Heart right ventricle (tissue), 16 donors: ENCODE measurements at regions not wholly inside any gene's neighbourhood (a gene's known extent, or its start where the extent isn't known, plus 50 kb on each side); places are given as distances from the start of the nearest gene placed in this dataset.

Experiments used
- ATAC-seq, 8 donors: fragments of 200-7000 bp; cut with Tn5 transposase; one replicate each; pipeline ENCODE4 v1.9.1; 2020; ENCODE audit warnings: mild to moderate bottlenecking in 8 of 8, moderate library complexity in 8 of 8, moderate number of reproducible peaks in 1 of 8
- DNase-seq, 2 donors: peaks; one replicate each; pipeline ENCODE4 v3.0.0-alpha.2; 2020
- H3K27ac ChIP-seq, 10 donors: fragments of 200-600 bp; sonication (generic) in 2 of 10; one replicate each; pipeline versions ENCODE4 v1.5.0 to v1.8.0; 2020 to 2022; ENCODE audit warnings: mild to moderate bottlenecking in 3 of 10
- H3K27me3 ChIP-seq, 7 donors: fragments of 200-600 bp; one replicate each; pipeline ENCODE4 v1.8.0; 2021 to 2022; ENCODE audit warnings: mild to moderate bottlenecking in 2 of 7
- H3K36me3 ChIP-seq, 9 donors: fragments of 200-600 bp; sonication (generic) in 1 of 9; one replicate each; pipeline versions ENCODE4 v1.5.0 to v1.8.0; 2020 to 2022; ENCODE audit warnings: mild to moderate bottlenecking in 2 of 9
- H3K4me1 ChIP-seq, 9 donors: fragments of 200-600 bp; sonication (generic) in 1 of 9; one replicate each; pipeline versions ENCODE4 v1.5.0 to v1.8.0; 2020 to 2022; ENCODE audit warnings: mild to moderate bottlenecking in 4 of 9
- H3K4me3 ChIP-seq, 10 donors: fragments of 200-600 bp; sonication (generic) in 2 of 10; one replicate each; pipeline versions ENCODE4 v1.5.0 to v1.8.0; 2020 to 2022; ENCODE audit warnings: mild to moderate bottlenecking in 7 of 10, moderate library complexity in 2 of 10
- H3K9me3 ChIP-seq, 11 donors: fragments of 200-600 bp in 10 of 11; sonication (generic) in 2 of 11; one replicate each; pipeline versions ENCODE4 v1.5.0 to v1.8.0; 2013 to 2022; ENCODE audit warnings: mild to moderate bottlenecking in 2 of 11, control low read depth in 1 of 11, moderate library complexity in 1 of 11
- CTCF ChIP-seq, 9 donors: fragments of 200-600 bp; sonication (generic) in 2 of 9; IDR thresholded peaks; one replicate each; pipeline versions ENCODE4 v1.5.0 to v1.8.0; 2021 to 2022; ENCODE audit warnings: antibody characterized with exemption in 9 of 9, mild to moderate bottlenecking in 5 of 9, moderate library complexity in 1 of 9
- WGBS, 2 donors: extraction: QIAGEN DNeasy Blood & Tissue Kit; methylation state at CpG; one replicate each; pipeline ENCODE4 v1.1.7; 2013; ENCODE audit warnings: inconsistent platforms in 1 of 2; 5-methylcytosine and 5-hydroxymethylcytosine counted together
- intact Hi-C, 10 donors: fragments of 100-400 bp; cut with DNase I; formaldehyde crosslinking; loops; one replicate each; pipeline versions ENCODE4 v1.11.1 to v1.14.2; 2022
- donor health status: Arrhythmogenic right ventricular cardiomyopathy.
- donor health status: ischemic (EF 13 %, LVEDD 7.1; RV severe dilation, severe dysfunction).
- donor health status: healthy with polysubstance abuse.
- donor health status: DM: no; HTN: yes; CAD: no.
- donor health status: DM: no; HTN: no; CAD: no.
- donor health status: ischemic (EF 25% LVEDD 6.9; RV normal size, moderate dysfunction).
- donor health status: ischemic (EF 25% LVEDD 5.7; RV mildly dilated, moderate dysfunction).
- donor health status: healthy.
- donor health status: DM: yes; HTN: yes; CAD: no.
- donor health status: Ischemic cardiomyopathy.
- donor health status: ischemic (EF 35%, LVEDD 5.7; RV mildly dilated, moderate dysfunction).
- donor health status: nonischemic (EF 11% LVEDD 7.7; RV severe dilation, severe dysfunction).
- donor health status: DM: yes; HTN: yes; CAD: no.
- donor health status: PGD.
- donor health status: ischemic (EF 29% LVEDD 5.4; RV normal size, mild dysfunction).
- donor health status: nonischemic (EF 23%, LVEDD 6.1; RV moderate dilation, normal function).

GRCh38 chr12:107144441-107144840 lies 51.1 kb upstream of the CRY1 start:
- DNase-seq (no peak), ATAC-seq (no peak)
- H3K4me1 ChIP-seq, result no peaks in the 10 kb centered on the region
- H3K27me3 ChIP-seq, result peaks cover 0 to 11% (median 0%) of the 10 kb centered on the region in 7 donors
- H3K9me3 ChIP-seq, result no peaks in the 10 kb centered on the region
- no peak overlapping the region for H3K4me3 ChIP-seq
- intact Hi-C loops, result no loop called here
- no peaks in the 10 kb centered on the region for H3K36me3 ChIP-seq
- no peak for TF ChIP-seq CTCF (IDR thresholded peaks at IDR 0.05)
- WGBS, 2 donors, result 85 to 89% methylated on average over 7 of the region's 7 CpGs
- H3K27ac ChIP-seq, result no peak overlapping the region

- DNase-seq, result no peak
- H3K4me3 ChIP-seq, result no peak overlapping the region
- no peak for ATAC-seq
- H3K36me3 ChIP-seq, result no peaks in the 10 kb centered on the region
- no peaks in the 10 kb centered on the region for H3K9me3 ChIP-seq
- no peak overlapping the region for H3K27ac ChIP-seq
- WGBS, 2 donors, result 51 to 57% methylated on average over 2 of the region's 2 CpGs
- H3K27me3 ChIP-seq, result peaks cover 0 to 11% (median 0%) of the 10 kb centered on the region in 7 donors
- TF ChIP-seq CTCF (IDR thresholded peaks at IDR 0.05), result no peak
- H3K4me1 ChIP-seq, result no peaks in the 10 kb centered on the region
- intact Hi-C loops, result no loop called here
Measured at GRCh38 chr12:107144990-107145389, 51.6 kb upstream of the CRY1 start.

- no peak overlapping the region for H3K4me3 ChIP-seq
- no peak for DNase-seq
- intact Hi-C loops, result no loop called here
- WGBS, 2 donors, result 54 to 62% methylated on average over 6 of the region's 6 CpGs
- TF ChIP-seq CTCF (IDR thresholded peaks at IDR 0.05), result no peak
- H3K27me3 ChIP-seq, result peaks cover 0 to 11% (median 0%) of the 10 kb centered on the region in 7 donors
- H3K27ac ChIP-seq, result no peak overlapping the region
- H3K9me3 ChIP-seq, result no peaks in the 10 kb centered on the region
- ATAC-seq, result no peak
- H3K36me3 ChIP-seq, result no peaks in the 10 kb centered on the region
- H3K4me1 ChIP-seq, result no peaks in the 10 kb centered on the region
Measured at GRCh38 chr12:107145397-107145796, 52.0 kb upstream of the CRY1 start.

- intact Hi-C loops, result no loop called here
- DNase-seq (no peak), ATAC-seq (no peak)
- Histone ChIP-seq H3K27ac (no peak overlapping the region), H3K4me1 (no peaks in the 10 kb centered on the region), H3K36me3 (no peaks in the 10 kb centered on the region), H3K9me3 (peaks cover 0 to 4% (median 0%) of the 10 kb centered on the region in 11 donors), H3K4me3 (no peak overlapping the region), H3K27me3 (peaks cover 0 to 4% (median 0%) of the 10 kb centered on the region in 7 donors)
- TF ChIP-seq CTCF (IDR thresholded peaks at IDR 0.05), result no peak
- whole genome bisulfite sequencing, 2 donors, result 67 to 69% methylated on average over 2 of the region's 2 CpGs
Measured at GRCh38 chr12:107148107-107148506, 54.8 kb upstream of the CRY1 start.
